ENCODE measurements at regions not wholly inside any gene's neighbourhood (a gene's known extent, or its start where the extent isn't known, plus 50 kb on each side); places are given as distances from the start of the nearest gene placed in this dataset.

DNA sequence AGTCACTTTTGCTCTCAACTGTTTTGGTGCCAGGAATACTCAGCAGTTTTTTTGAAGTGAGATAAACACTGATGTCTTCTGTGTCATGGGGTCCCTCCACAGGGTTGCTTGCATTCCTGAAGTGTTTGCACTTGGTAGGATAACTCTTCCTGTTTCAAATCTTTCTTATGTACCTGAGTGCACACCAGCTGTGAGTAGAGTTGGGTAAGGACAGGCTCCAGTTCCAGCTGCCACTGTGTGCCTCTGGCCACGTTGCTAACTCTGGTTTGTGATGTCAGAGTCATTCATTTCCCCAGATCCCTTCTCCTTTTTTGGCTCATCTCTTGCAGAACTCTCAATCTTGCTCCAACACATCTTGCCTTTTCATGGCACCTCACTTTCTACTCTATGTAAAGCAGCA lies 356.3 kb upstream of the B3GALT2 start:
- TF ChIP-seq POLR2A (conservative IDR thresholded peaks at IDR 0.05) (no peak), HNRNPL (IDR thresholded peaks at IDR 0.05; ENCODE audit: low read depth, low read length) (no peak), TAF1 (IDR thresholded peaks at IDR 0.05; ENCODE audit: control insufficient read depth, extremely low read depth, insufficient read depth, low read length, severe bottlenecking) (no peak), NFE2L1 (tag; IDR thresholded peaks at IDR 0.05; ENCODE audit: borderline replicate concordance, low read depth) (no peak), FOXK1 (CRISPR knock-in tag; IDR thresholded peaks at IDR 0.05; ENCODE audit: borderline replicate concordance) (no peak), SRSF1 (IDR thresholded peaks at IDR 0.05; ENCODE audit: low read depth, low read length) (no peak), DNMT1 (IDR thresholded peaks at IDR 0.05) (no peak), HDAC6 (IDR thresholded peaks at IDR 0.05; ENCODE audit: low read depth, low read length) (no peak), ZNF395 (CRISPR knock-in tag; IDR thresholded peaks at IDR 0.05) (no peak), LARP7 (IDR thresholded peaks at IDR 0.05) (no peak)
- TF ChIP-seq, protein P1, sequence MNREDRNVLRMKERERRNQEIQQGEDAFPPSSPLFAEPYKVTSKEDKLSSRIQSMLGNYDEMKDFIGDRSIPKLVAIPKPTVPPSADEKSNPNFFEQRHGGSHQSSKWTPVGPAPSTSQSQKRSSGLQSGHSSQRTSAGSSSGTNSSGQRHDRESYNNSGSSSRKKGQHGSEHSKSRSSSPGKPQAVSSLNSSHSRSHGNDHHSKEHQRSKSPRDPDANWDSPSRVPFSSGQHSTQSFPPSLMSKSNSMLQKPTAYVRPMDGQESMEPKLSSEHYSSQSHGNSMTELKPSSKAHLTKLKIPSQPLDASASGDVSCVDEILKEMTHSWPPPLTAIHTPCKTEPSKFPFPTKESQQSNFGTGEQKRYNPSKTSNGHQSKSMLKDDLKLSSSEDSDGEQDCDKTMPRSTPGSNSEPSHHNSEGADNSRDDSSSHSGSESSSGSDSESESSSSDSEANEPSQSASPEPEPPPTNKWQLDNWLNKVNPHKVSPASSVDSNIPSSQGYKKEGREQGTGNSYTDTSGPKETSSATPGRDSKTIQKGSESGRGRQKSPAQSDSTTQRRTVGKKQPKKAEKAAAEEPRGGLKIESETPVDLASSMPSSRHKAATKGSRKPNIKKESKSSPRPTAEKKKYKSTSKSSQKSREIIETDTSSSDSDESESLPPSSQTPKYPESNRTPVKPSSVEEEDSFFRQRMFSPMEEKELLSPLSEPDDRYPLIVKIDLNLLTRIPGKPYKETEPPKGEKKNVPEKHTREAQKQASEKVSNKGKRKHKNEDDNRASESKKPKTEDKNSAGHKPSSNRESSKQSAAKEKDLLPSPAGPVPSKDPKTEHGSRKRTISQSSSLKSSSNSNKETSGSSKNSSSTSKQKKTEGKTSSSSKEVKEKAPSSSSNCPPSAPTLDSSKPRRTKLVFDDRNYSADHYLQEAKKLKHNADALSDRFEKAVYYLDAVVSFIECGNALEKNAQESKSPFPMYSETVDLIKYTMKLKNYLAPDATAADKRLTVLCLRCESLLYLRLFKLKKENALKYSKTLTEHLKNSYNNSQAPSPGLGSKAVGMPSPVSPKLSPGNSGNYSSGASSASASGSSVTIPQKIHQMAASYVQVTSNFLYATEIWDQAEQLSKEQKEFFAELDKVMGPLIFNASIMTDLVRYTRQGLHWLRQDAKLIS (CRISPR knock-in tag; IDR thresholded peaks at IDR 0.05) = no peak

Measured in K562 (cell line).